Sigmoid colon (tissue), 6 donors: ENCODE measurements at regions not wholly inside any gene's neighbourhood (a gene's known extent, or its start where the extent isn't known, plus 50 kb on each side); places are given as distances from the start of the nearest gene placed in this dataset.

Source experiments
- DNase-seq: peaks from one replicate; pipeline ENCODE4 v3.0.0-alpha.2; 2019
- H3K27ac ChIP-seq, 4 donors: fragments of 200-600 bp; sonication (generic); one replicate each; pipeline ENCODE4 v1.5.1; 2016 to 2019; ENCODE audit warnings: mild to moderate bottlenecking in 1 of 4
- H3K27me3 ChIP-seq, 3 donors: fragments of 200-600 bp; sonication (generic); one replicate each; pipeline ENCODE4 v1.5.1; 2019; ENCODE audit warnings: mild to moderate bottlenecking in 1 of 3
- H3K36me3 ChIP-seq, 4 donors: fragments of 200-600 bp; sonication (generic); one replicate each; pipeline ENCODE4 v1.5.1; 2016 to 2019
- H3K4me1 ChIP-seq, 4 donors: fragments of 200-600 bp; sonication (generic); one replicate each; pipeline ENCODE4 v1.5.1; 2017 to 2019
- H3K4me3 ChIP-seq, 4 donors: fragments of 200-600 bp; sonication (generic); one replicate each; pipeline ENCODE4 v1.5.1; 2017 to 2019; ENCODE audit warnings: mild to moderate bottlenecking in 2 of 4, moderate library complexity in 1 of 4
- H3K9me3 ChIP-seq, 4 donors: fragments of 200-600 bp in 3 of 4; sonication (generic) in 3 of 4; one replicate each; pipeline versions ENCODE4 v1.5.1 to v1.6.1; 2013 to 2019
- CTCF ChIP-seq, 4 experiments: fragments of 450-650 bp in 3 of 4; fragments of 200-600 bp in 1 of 4; IDR thresholded peaks; one replicate each; pipeline ENCODE4 v1.5.1; 2016 to 2019; ENCODE audit warnings: antibody characterized with exemption in 4 of 4, mild to moderate bottlenecking in 3 of 4, moderate library complexity in 2 of 4
- EP300 ChIP-seq, 4 donors: sonication (generic); formaldehyde crosslinking; IDR thresholded peaks; one replicate each; pipeline ENCODE4 v1.6.1; 2017; ENCODE audit warnings: antibody characterized with exemption in 4 of 4
- POLR2A ChIP-seq, 2 donors: fragments of 450-650 bp; IDR thresholded peaks; one replicate each; pipeline ENCODE4 v1.6.1; 2016; ENCODE audit warnings: antibody characterized with exemption in 2 of 2, mild to moderate bottlenecking in 2 of 2, moderate library complexity in 2 of 2
- POLR2AphosphoS5 ChIP-seq, 4 donors: sonication (generic); formaldehyde crosslinking; IDR thresholded peaks; one replicate each; pipeline ENCODE4 v1.6.1; 2017; ENCODE audit warnings: antibody characterized with exemption in 4 of 4
- WGBS, 2 donors: extraction: QIAGEN DNeasy Blood & Tissue Kit; methylation state at CpG; one replicate each; pipeline ENCODE4 v1.1.7; 2013; 5-methylcytosine and 5-hydroxymethylcytosine counted together
- intact Hi-C: fragments of 100-400 bp; cut with DNase I; formaldehyde crosslinking; loops from one replicate; pipeline ENCODE4 v1.15.1; 2023
- donor health status: healthy with polysubstance abuse.
- donor health status: healthy.

GRCh38 chr4:32374206-32374605 is 1654.0 kb downstream of the PCDH7 start:
- DNase-seq: no peak
- intact Hi-C loops: no loop called here
- Histone ChIP-seq H3K4me1 (no peaks in the 10 kb centered on the region), H3K9me3 (no peaks in the 10 kb centered on the region), H3K27me3 (no peaks in the 10 kb centered on the region), H3K27ac (no peak overlapping the region), H3K4me3 (no peak overlapping the region), H3K36me3 (no peaks in the 10 kb centered on the region)
- TF ChIP-seq EP300 (IDR thresholded peaks at IDR 0.05) (no peak), POLR2AphosphoS5 (IDR thresholded peaks at IDR 0.05) (no peak), CTCF (IDR thresholded peaks at IDR 0.05) (no peak), POLR2A (IDR thresholded peaks at IDR 0.05) (no peak)
- WGBS, 2 donors: 91 to 93% methylated on average over 2 of the region's 2 CpGs

DNA sequence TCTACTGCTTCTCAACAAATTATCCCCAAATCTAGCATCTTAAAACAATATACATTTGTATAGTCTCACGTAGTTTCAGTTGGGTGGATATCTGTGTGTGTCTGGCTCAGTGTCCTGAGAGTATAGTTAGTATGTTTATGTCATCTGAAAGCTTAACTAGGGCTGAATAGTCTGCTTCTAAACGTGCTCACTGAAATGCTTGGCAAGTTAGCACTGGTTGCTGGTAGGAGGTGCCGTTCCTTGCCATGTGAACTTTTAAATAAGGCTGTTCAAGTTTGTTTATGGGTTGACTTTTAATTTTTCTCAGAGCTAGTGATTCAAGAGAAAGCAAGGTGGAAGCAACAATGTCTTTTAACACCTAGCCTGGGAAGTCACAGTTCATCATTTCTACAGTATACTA is 1673.6 kb downstream of the PCDH7 start:
- Histone ChIP-seq H3K27ac (no peak overlapping the region), H3K36me3 (no peaks in the 10 kb centered on the region), H3K9me3 (no peaks in the 10 kb centered on the region), H3K4me1 (no peaks in the 10 kb centered on the region), H3K4me3 (no peak overlapping the region), H3K27me3 (no peaks in the 10 kb centered on the region)
- intact Hi-C loops: no loop called here
- WGBS, 2 donors: 39 to 50% methylated on average over 3 of the region's 3 CpGs
- no peak for DNase-seq
- TF ChIP-seq POLR2A (IDR thresholded peaks at IDR 0.05): no peak
- no peak for TF ChIP-seq CTCF (IDR thresholded peaks at IDR 0.05)
- no peak for TF ChIP-seq POLR2AphosphoS5 (IDR thresholded peaks at IDR 0.05)
- TF ChIP-seq EP300 (IDR thresholded peaks at IDR 0.05): no peak

DNA sequence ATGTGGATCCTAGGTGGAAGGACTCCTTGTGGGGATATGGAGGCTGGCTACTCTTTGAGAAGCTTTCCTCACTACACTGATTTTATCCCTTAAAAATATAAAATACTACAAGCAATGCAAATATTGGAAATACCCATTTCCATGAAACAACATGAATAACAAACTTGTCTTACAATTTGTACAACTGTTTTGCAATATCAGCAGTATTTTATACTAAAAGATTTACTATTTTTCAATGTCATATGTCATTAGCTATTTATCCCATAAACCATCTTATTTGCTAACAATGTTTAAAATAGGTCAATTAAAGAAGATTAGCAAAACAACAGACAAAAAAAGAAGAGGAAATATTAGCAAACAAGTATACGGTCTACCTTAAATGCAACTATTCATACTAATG is 1674.1 kb downstream of the PCDH7 start:
- intact Hi-C loops: no loop called here
- H3K36me3 ChIP-seq: no peaks in the 10 kb centered on the region
- no peak overlapping the region for H3K4me3 ChIP-seq

GRCh38 chr4:32396507-32397070 is 1676.4 kb downstream of the PCDH7 start:
- no peak overlapping the region for H3K27ac ChIP-seq
- no peak for DNase-seq
- H3K4me1 ChIP-seq: no peaks in the 10 kb centered on the region
- 68 to 80% methylated on average over 7 of the region's 7 CpGs for WGBS, 2 donors
- no peaks in the 10 kb centered on the region for H3K36me3 ChIP-seq
- TF ChIP-seq POLR2A (IDR thresholded peaks at IDR 0.05): no peak
- TF ChIP-seq CTCF (IDR thresholded peaks at IDR 0.05): no peak
- TF ChIP-seq EP300 (IDR thresholded peaks at IDR 0.05): no peak
- TF ChIP-seq POLR2AphosphoS5 (IDR thresholded peaks at IDR 0.05): no peak
- no peaks in the 10 kb centered on the region for H3K27me3 ChIP-seq
- no peak overlapping the region for H3K4me3 ChIP-seq
- no peaks in the 10 kb centered on the region for H3K9me3 ChIP-seq
- intact Hi-C loops: no loop called here

More for the DNA sequence above, 1674.1 kb downstream of the PCDH7 start:
- no peak for TF ChIP-seq POLR2AphosphoS5 (IDR thresholded peaks at IDR 0.05)
- no peak for TF ChIP-seq EP300 (IDR thresholded peaks at IDR 0.05)
- TF ChIP-seq POLR2A (IDR thresholded peaks at IDR 0.05): no peak
- no peak for TF ChIP-seq CTCF (IDR thresholded peaks at IDR 0.05)
- no peaks in the 10 kb centered on the region for H3K9me3 ChIP-seq
- no peak overlapping the region for H3K27ac ChIP-seq
- H3K27me3 ChIP-seq: no peaks in the 10 kb centered on the region
- H3K4me1 ChIP-seq: no peaks in the 10 kb centered on the region
- no peak for DNase-seq
- 90 to 96% methylated on average over 1 of the region's 1 CpG for WGBS, 2 donors

DNA sequence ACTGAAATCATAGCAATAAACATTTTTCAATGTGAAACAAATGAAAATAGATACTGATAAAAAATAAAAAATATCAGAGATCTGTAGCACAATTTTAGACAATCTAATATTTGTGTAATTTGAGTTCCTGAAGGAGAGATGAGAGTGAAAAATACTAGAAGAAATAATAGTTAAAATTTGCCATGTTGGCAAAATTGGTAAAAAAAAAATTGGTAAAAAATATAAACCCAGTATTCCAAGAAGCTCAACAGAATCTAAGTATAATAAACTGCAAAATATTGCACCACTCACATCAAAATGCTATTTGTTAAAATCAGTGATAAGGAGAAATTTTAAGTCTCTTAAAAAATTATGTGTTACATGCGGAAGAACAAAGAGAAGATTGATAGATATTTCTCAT is 1680.7 kb downstream of the PCDH7 start:
- H3K36me3 ChIP-seq: no peaks in the 10 kb centered on the region

More for the DNA sequence above, 1680.7 kb downstream of the PCDH7 start:
- Histone ChIP-seq H3K27ac (no peak overlapping the region), H3K27me3 (no peaks in the 10 kb centered on the region), H3K9me3 (no peaks in the 10 kb centered on the region), H3K4me1 (no peaks in the 10 kb centered on the region), H3K4me3 (no peak overlapping the region)
- WGBS, 2 donors: 94 to 99% methylated on average over 1 of the region's 1 CpG
- no peak for TF ChIP-seq EP300 (IDR thresholded peaks at IDR 0.05)
- no peak for TF ChIP-seq CTCF (IDR thresholded peaks at IDR 0.05)
- no peak for TF ChIP-seq POLR2AphosphoS5 (IDR thresholded peaks at IDR 0.05)
- no peak for TF ChIP-seq POLR2A (IDR thresholded peaks at IDR 0.05)
- no peak for DNase-seq
- intact Hi-C loops: no loop called here
